K562 (cell line): ENCODE measurements at regions not wholly inside any gene's neighbourhood (a gene's known extent, or its start where the extent isn't known, plus 50 kb on each side); places are given as distances from the start of the nearest gene placed in this dataset.

Experiments used
- ATAC-seq: fragments of 200-7000 bp; cut with Tn5 transposase; 3 replicates; pipeline ENCODE4 v1.9.1; 2020; ENCODE audit warnings: moderate library complexity
- BruUV-seq: library from RNA; stranded (reverse); fragments of 400-500 nt; replicated peaks from 2 replicates; lab custom pipeline; 2021; lab: Mats Ljungman, UMichigan
- CTCF ChIA-PET: fragments of 300-600 bp; formaldehyde crosslinking; extraction: SDS; loops from one replicate; lab custom pipeline; 2021; ENCODE audit warnings: low intra/inter-chr PET ratio; lab: Yijun Ruan, JAX
- POLR2A ChIA-PET: fragments of 300-600, 350-650 bp; sonication (Branson Sonifier 250); formaldehyde crosslinking; extraction: SDS; loops from one replicate; lab custom pipeline; 2021; ENCODE audit warnings: antibody characterized with exemption, inconsistent platforms; lab: Yijun Ruan, JAX
- DNase-seq, 4 experiments: peaks; one replicate each; pipeline versions ENCODE4 v3.0.0 to v3.0.0-alpha.2; 2011 to 2018; ENCODE audit warnings: low spot score in 3 of 4, mixed read lengths in 3 of 4; ENCODE audit errors: extremely low read depth in 1 of 4
- FAIRE-seq: peaks from 2 replicates; lab custom pipeline; 2011; peaks lifted over from hg19 to GRCh38; lab: Jason Lieb, UNC
- H2AFZ ChIP-seq: 2 replicates; pipeline ENCODE4 v1.6.0; 2011; ENCODE audit warnings: low read depth, low read length, control low read depth, inconsistent platforms
- H3K27ac ChIP-seq: fragments of 200-600 bp; 3 replicates; pipeline ENCODE4 v1.8.0; 2011; ENCODE audit warnings: low read depth, mild to moderate bottlenecking, control low read depth, inconsistent platforms, low read length, moderate library complexity, mixed read lengths; ENCODE audit errors: extremely low read depth
- H3K27me3 ChIP-seq, 2 experiments: fragments of 300-600 bp in 1 of 2; 2 replicates in 1 of 2; 3 replicates in 1 of 2; pipeline versions ENCODE4 v1.6.0 to v1.8.0; 2011; ENCODE audit warnings: inconsistent platforms in 2 of 2, low read length in 2 of 2, mild to moderate bottlenecking in 1 of 2, mixed read lengths in 1 of 2, moderate library complexity in 1 of 2; ENCODE audit not compliant: control insufficient read depth in 2 of 2, insufficient read depth in 2 of 2
- H3K36me3 ChIP-seq: fragments of 300-600 bp; 3 replicates; pipeline ENCODE4 v1.8.0; 2011; ENCODE audit warnings: mild to moderate bottlenecking, low read length, inconsistent platforms; ENCODE audit not compliant: control insufficient read depth, insufficient read depth
- H3K4me1 ChIP-seq, 2 experiments: fragments of 200-600 bp in 1 of 2; replicated peaks in 1 of 2; 2 replicates in 1 of 2; 3 replicates in 1 of 2; pipeline versions ENCODE4 v1.5.1 to v1.8.0; 2011; ENCODE audit warnings: inconsistent platforms in 2 of 2, low read length in 2 of 2, mild to moderate bottlenecking in 1 of 2, mixed read lengths in 1 of 2, moderate library complexity in 1 of 2; ENCODE audit not compliant: control insufficient read depth in 2 of 2, insufficient read depth in 2 of 2
- H3K4me2 ChIP-seq: 2 replicates; pipeline ENCODE4 v1.6.1; 2011; ENCODE audit warnings: low read length, control low read depth, inconsistent platforms, mixed read lengths; ENCODE audit not compliant: insufficient read depth
- H3K4me3 ChIP-seq: fragments of 200-600 bp; sonication (generic), shearing (Covaris generic); 2 replicates; pipeline ENCODE4 v1.5.1; 2016; ENCODE audit warnings: control low read depth, inconsistent platforms
- H3K79me2 ChIP-seq: fragments of 200-600 bp; 3 replicates; pipeline ENCODE4 v1.8.0; 2011; ENCODE audit warnings: low read length, inconsistent platforms; ENCODE audit not compliant: control insufficient read depth, insufficient read depth
- H3K9ac ChIP-seq, 2 experiments: 2 replicates each; pipeline versions ENCODE4 v1.6.0 to v1.6.1; 2011; ENCODE audit warnings: low read depth in 2 of 2, low read length in 2 of 2, control low read depth in 1 of 2, inconsistent platforms in 1 of 2, mild to moderate bottlenecking in 1 of 2, mixed read lengths in 1 of 2; ENCODE audit not compliant: insufficient read depth in 1 of 2
- H3K9me1 ChIP-seq: one replicate; pipeline ENCODE4 v1.6.0; 2011; ENCODE audit warnings: inconsistent platforms, mild to moderate bottlenecking, low read length, moderate library complexity; ENCODE audit not compliant: control insufficient read depth, insufficient read depth
- H3K9me3 ChIP-seq: replicated peaks from 2 replicates; pipeline ENCODE4 v1.5.1; 2011; ENCODE audit warnings: low read depth, low read length, inconsistent platforms; ENCODE audit not compliant: control insufficient read depth, insufficient read depth
- H4K20me1 ChIP-seq: replicated peaks from 2 replicates; pipeline ENCODE4 v1.6.1; 2011; ENCODE audit warnings: low read length, inconsistent platforms, mixed read lengths; ENCODE audit not compliant: control insufficient read depth, insufficient read depth
- CEBPB ChIP-seq: fragments of 450-650 bp; IDR thresholded peaks from 2 replicates; pipeline ENCODE4 v1.6.1; 2016; ENCODE audit warnings: missing genetic modification characterization, missing compliant biosample characterization
- CEBPG ChIP-seq, 3 experiments: fragments of 200-800 bp in 1 of 3; sonication (Bioruptor generic) in 1 of 3; sonication (generic) in 1 of 3; formaldehyde crosslinking in 1 of 3; IDR thresholded peaks in 2 of 3; conservative IDR thresholded peaks in 1 of 3; 2 replicates each; pipeline versions ENCODE4 v1.6.1 to v1.8.0; 2016 to 2022; ENCODE audit warnings: missing compliant biosample characterization in 2 of 3, missing genetic modification characterization in 2 of 3, mild to moderate bottlenecking in 1 of 3, missing genetic modification reagents in 1 of 3
- CHD4 ChIP-seq: fragments of 200-600 bp; sonication (generic); IDR thresholded peaks from 3 replicates; pipeline ENCODE4 v1.6.1; 2012; ENCODE audit warnings: low read depth, mild to moderate bottlenecking, mixed read lengths, low read length, inconsistent platforms; ENCODE audit not compliant: insufficient read depth, insufficient replicate concordance, poor library complexity, severe bottlenecking
- PHF21A ChIP-seq: fragments of 450-650 bp; IDR thresholded peaks from 2 replicates; pipeline ENCODE4 v1.6.1; 2017; ENCODE audit warnings: low read depth, borderline replicate concordance
- WGBS: fragments of 100-300 bp; shearing (Covaris generic); methylation state at CpG from one replicate; pipeline ENCODE4 v1.1.6; 2016; ENCODE audit warnings: low coverage, mixed read lengths; ENCODE audit not compliant: insufficient coverage; ENCODE audit errors: missing lambda C conversion rate; 5-methylcytosine and 5-hydroxymethylcytosine counted together
- in situ Hi-C: fragments of 300-500 bp; cut with MboI; formaldehyde crosslinking; loops from 4 replicates; pipeline ENCODE4 v1.15.0; 2018; ENCODE audit warnings: inconsistent platforms, mixed read lengths
- intact Hi-C: fragments of 100-400 bp; cut with micrococcal nuclease; formaldehyde crosslinking; loops from 2 replicates; pipeline ENCODE4 v1.14.2; 2022
- TF ChIP-seq, protein P1 (sequence below), 2 experiments: fragments of 450-650 bp in 1 of 2; sonication (generic) in 1 of 2; formaldehyde crosslinking in 1 of 2; IDR thresholded peaks in 1 of 2; conservative IDR thresholded peaks in 1 of 2; 2 replicates each; pipeline versions ENCODE4 v1.6.1 to v1.8.1; 2016 to 2023; ENCODE audit warnings: mild to moderate bottlenecking in 2 of 2, moderate library complexity in 2 of 2, inconsistent platforms in 1 of 2, missing genetic modification reagents in 1 of 2
- TF ChIP-seq, protein P2 (sequence below): IDR thresholded peaks from 2 replicates; pipeline ENCODE4 v1.6.1; 2012; ENCODE audit warnings: low read depth, low read length, improper control_type of control experiment, borderline replicate concordance

DNA sequence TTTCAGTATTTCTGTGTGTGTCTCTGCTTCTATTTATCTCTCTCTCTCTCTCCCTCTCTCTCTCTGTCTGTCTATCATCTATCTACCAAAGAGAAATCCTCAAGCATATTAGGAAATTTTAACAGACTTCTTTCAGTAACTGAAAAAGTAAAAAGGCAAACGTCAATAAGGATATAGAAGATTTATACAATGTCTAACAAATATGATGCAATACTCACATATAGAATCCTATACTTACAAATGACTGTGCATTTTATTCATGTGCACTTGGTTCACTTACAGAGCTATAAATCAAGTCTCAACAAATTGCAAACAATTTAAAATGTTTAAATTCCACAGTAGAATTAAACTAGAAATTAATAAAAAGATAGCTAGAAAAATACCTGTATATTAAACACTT, 289.0 kb downstream of the PSAT1 start:
- DNase-seq (no peak), FAIRE-seq (no peak), ATAC-seq (no peak)
- WGBS = 0% methylated on average over 1 of the region's 1 CpG
- Histone ChIP-seq H3K27me3 (no peaks in the 10 kb centered on the region), H3K36me3 (no peaks in the 10 kb centered on the region), H3K4me3 (no peak overlapping the region), H4K20me1 (no peaks in the 10 kb centered on the region), H3K9me1 (no peaks in the 10 kb centered on the region), H3K9ac (no peak overlapping the region), H2AFZ (no peak overlapping the region), H3K79me2 (no peaks in the 10 kb centered on the region), H3K9me3 (no peaks in the 10 kb centered on the region), H3K4me2 (no peak overlapping the region), H3K4me1 (no peaks in the 10 kb centered on the region), H3K27ac (no peak overlapping the region)
- BruUV-seq = no TSS peak
- CTCF ChIA-PET = no interaction called here
- TF ChIP-seq CHD4 (no peak), PHF21A (no peak), CEBPB (tag) (0 out of 2 replicates have a peak, but pooled peaks have one; percentile 16), CEBPG (CRISPR knock-in tag; IDR thresholded peaks at IDR 0.05) (no peak), CEBPG (tag; conservative IDR thresholded peaks at IDR 0.05 in 1 of 2, IDR thresholded peaks at IDR 0.05 in 1 of 2) (peak; percentile 28 to 71; a peak in 3 of 4 replicates)
- TF ChIP-seq, protein P1, sequence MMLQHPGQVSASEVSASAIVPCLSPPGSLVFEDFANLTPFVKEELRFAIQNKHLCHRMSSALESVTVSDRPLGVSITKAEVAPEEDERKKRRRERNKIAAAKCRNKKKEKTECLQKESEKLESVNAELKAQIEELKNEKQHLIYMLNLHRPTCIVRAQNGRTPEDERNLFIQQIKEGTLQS (IDR thresholded peaks at IDR 0.05) = peak; percentile 24; the same call in 1 of the 2 replicates
- TF ChIP-seq, protein P1 (CRISPR knock-in tag; conservative IDR thresholded peaks at IDR 0.05) = no peak
- TF ChIP-seq, protein P2, sequence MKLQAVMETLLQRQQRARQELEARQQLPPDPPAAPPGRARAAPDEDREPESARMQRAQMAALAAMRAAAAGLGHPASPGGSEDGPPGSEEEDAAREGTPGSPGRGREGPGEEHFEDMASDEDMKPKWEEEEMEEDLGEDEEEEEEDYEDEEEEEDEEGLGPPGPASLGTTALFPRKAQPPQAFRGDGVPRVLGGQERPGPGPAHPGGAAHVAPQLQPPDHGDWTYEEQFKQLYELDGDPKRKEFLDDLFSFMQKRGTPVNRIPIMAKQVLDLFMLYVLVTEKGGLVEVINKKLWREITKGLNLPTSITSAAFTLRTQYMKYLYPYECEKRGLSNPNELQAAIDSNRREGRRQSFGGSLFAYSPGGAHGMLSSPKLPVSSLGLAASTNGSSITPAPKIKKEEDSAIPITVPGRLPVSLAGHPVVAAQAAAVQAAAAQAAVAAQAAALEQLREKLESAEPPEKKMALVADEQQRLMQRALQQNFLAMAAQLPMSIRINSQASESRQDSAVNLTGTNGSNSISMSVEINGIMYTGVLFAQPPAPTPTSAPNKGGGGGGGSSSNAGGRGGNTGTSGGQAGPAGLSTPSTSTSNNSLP = no peak
- in situ Hi-C loops = no loop called here
- intact Hi-C loops = no loop called here
- POLR2A ChIA-PET = no interaction called here
